Uterus (tissue), 2 donors: ENCODE measurements at regions not wholly inside any gene's neighbourhood (a gene's known extent, or its start where the extent isn't known, plus 50 kb on each side); places are given as distances from the start of the nearest gene placed in this dataset.

Experiments
- POLR2A ChIP-seq, 2 donors: fragments of 450-650 bp; IDR thresholded peaks; one replicate each; pipeline ENCODE4 v1.6.1; 2016; ENCODE audit warnings: antibody characterized with exemption in 2 of 2, mild to moderate bottlenecking in 1 of 2, moderate library complexity in 1 of 2
- TF ChIP-seq, protein P1 (sequence below), 4 experiments: fragments of 200-600 bp in 2 of 4; fragments of 450-650 bp in 2 of 4; sonication (generic) in 2 of 4; IDR thresholded peaks; one replicate each; pipeline ENCODE4 v1.5.1; 2016 to 2019; ENCODE audit warnings: antibody characterized with exemption in 4 of 4, mild to moderate bottlenecking in 2 of 4, moderate library complexity in 1 of 4

DNA sequence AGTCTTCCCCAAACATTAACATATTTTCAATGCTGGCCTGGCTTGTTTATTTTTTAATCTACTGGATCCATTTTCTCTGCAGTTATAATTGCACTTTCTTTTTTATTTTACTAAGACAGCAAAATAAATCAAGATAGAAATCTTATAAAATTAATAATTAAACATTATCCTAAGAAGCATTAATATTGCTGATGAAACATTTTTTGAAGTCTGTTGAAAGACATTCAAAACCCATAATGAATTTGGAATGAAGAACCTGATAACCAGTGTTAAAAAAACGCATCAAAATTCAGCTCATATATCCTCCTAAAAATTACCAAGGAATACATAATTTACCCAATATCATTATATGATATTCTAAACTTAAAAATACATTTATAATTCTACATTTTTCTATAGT, 675.7 kb upstream of the PRMT6 start:
- TF ChIP-seq POLR2A (IDR thresholded peaks at IDR 0.05) = no peak
- TF ChIP-seq, protein P1, sequence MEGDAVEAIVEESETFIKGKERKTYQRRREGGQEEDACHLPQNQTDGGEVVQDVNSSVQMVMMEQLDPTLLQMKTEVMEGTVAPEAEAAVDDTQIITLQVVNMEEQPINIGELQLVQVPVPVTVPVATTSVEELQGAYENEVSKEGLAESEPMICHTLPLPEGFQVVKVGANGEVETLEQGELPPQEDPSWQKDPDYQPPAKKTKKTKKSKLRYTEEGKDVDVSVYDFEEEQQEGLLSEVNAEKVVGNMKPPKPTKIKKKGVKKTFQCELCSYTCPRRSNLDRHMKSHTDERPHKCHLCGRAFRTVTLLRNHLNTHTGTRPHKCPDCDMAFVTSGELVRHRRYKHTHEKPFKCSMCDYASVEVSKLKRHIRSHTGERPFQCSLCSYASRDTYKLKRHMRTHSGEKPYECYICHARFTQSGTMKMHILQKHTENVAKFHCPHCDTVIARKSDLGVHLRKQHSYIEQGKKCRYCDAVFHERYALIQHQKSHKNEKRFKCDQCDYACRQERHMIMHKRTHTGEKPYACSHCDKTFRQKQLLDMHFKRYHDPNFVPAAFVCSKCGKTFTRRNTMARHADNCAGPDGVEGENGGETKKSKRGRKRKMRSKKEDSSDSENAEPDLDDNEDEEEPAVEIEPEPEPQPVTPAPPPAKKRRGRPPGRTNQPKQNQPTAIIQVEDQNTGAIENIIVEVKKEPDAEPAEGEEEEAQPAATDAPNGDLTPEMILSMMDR (IDR thresholded peaks at IDR 0.05) = no peak
